Bronchial epithelial cell (primary cell): ENCODE measurements at regions not wholly inside any gene's neighbourhood (a gene's known extent, or its start where the extent isn't known, plus 50 kb on each side); places are given as distances from the start of the nearest gene placed in this dataset.

Experiments used
- DNase-seq: peaks from one replicate; pipeline ENCODE4 v3.0.0-alpha.2; 2010; ENCODE audit warnings: low read depth
- FAIRE-seq: peaks from 2 replicates; lab custom pipeline; 2011; peaks lifted over from hg19 to GRCh38; lab: Jason Lieb, UNC
- H3K27me3 ChIP-seq: 2 replicates; pipeline ENCODE4 v1.5.1; 2011; ENCODE audit warnings: low read length; ENCODE audit not compliant: control insufficient read depth, insufficient read depth
- H3K36me3 ChIP-seq: 2 replicates; pipeline ENCODE4 v1.5.1; 2011; ENCODE audit warnings: low read length; ENCODE audit not compliant: control insufficient read depth, insufficient read depth
- H3K4me3 ChIP-seq: 2 replicates; pipeline ENCODE4 v1.5.1; 2011; ENCODE audit warnings: mild to moderate bottlenecking, low read depth, low read length, control low read depth
- CTCF ChIP-seq: IDR thresholded peaks from 2 replicates; pipeline ENCODE4 v1.5.1; 2011; ENCODE audit warnings: mild to moderate bottlenecking, moderate library complexity, low read length, control low read depth, inconsistent platforms; ENCODE audit not compliant: insufficient read depth, severe bottlenecking

GRCh38 chr16:51880776-51881175, 666.2 kb downstream of the TOX3 start:
- peak; percentile 90 for DNase-seq
- Histone ChIP-seq H3K36me3 (no peaks in the 10 kb centered on the region), H3K27me3 (no peaks in the 10 kb centered on the region), H3K4me3 (no peak overlapping the region)
- peak; percentile 7 for FAIRE-seq
- TF ChIP-seq CTCF, result no peak

- no peak for DNase-seq
- no peak for FAIRE-seq
- H3K27me3 ChIP-seq, result no peaks in the 10 kb centered on the region
- no peak overlapping the region for H3K4me3 ChIP-seq
- no peak for TF ChIP-seq CTCF
- H3K36me3 ChIP-seq, result no peaks in the 10 kb centered on the region
Measured at GRCh38 chr16:51877686-51878085, 669.3 kb downstream of the TOX3 start.

- DNase-seq (peak; percentile 29), FAIRE-seq (no peak)
- Histone ChIP-seq H3K4me3 (no peak overlapping the region), H3K27me3 (no peaks in the 10 kb centered on the region), H3K36me3 (no peaks in the 10 kb centered on the region)
- TF ChIP-seq CTCF, result no peak
Measured at GRCh38 chr16:51876934-51877333, 670.0 kb downstream of the TOX3 start.

GRCh38 chr16:51876601-51876875, 670.4 kb downstream of the TOX3 start:
- no peaks in the 10 kb centered on the region for H3K27me3 ChIP-seq

GRCh38 chr16:51875834-51876600, 670.9 kb downstream of the TOX3 start:
- H3K36me3 ChIP-seq, result no peaks in the 10 kb centered on the region
- no peaks in the 10 kb centered on the region for H3K27me3 ChIP-seq
- TF ChIP-seq CTCF, result no peak
- no peak overlapping the region for H3K4me3 ChIP-seq
- FAIRE-seq, result no peak
- DNase-seq, result no peak

More at GRCh38 chr16:51876601-51876875, 670.4 kb downstream of the TOX3 start:
- FAIRE-seq (no peak), DNase-seq (no peak)
- H3K36me3 ChIP-seq, result no peaks in the 10 kb centered on the region
- no peak overlapping the region for H3K4me3 ChIP-seq
- no peak for TF ChIP-seq CTCF

GRCh38 chr16:51872524-51872923, 674.4 kb downstream of the TOX3 start:
- Histone ChIP-seq H3K36me3 (no peaks in the 10 kb centered on the region), H3K4me3 (no peak overlapping the region), H3K27me3 (no peaks in the 10 kb centered on the region)
- no peak for TF ChIP-seq CTCF
- FAIRE-seq (no peak), DNase-seq (no peak)
